Transverse colon (tissue), 4 donors: ENCODE measurements at regions not wholly inside any gene's neighbourhood (a gene's known extent, or its start where the extent isn't known, plus 50 kb on each side); places are given as distances from the start of the nearest gene placed in this dataset.

Experiments used
- POLR2AphosphoS5 ChIP-seq, 3 donors: sonication (generic); formaldehyde crosslinking; IDR thresholded peaks; one replicate each; pipeline ENCODE4 v1.6.1; 2016; ENCODE audit warnings: antibody characterized with exemption in 3 of 3
- TF ChIP-seq, protein P1 (sequence below), 5 experiments: fragments of 200-600 bp in 3 of 5; fragments of 450-650 bp in 2 of 5; sonication (generic) in 3 of 5; IDR thresholded peaks; 1 replicate in 2 of 5; 2 replicates in 3 of 5; pipeline ENCODE4 v1.5.1; 2016 to 2017; ENCODE audit warnings: antibody characterized with exemption in 5 of 5, inconsistent platforms in 3 of 5, mild to moderate bottlenecking in 2 of 5, moderate library complexity in 1 of 5

DNA sequence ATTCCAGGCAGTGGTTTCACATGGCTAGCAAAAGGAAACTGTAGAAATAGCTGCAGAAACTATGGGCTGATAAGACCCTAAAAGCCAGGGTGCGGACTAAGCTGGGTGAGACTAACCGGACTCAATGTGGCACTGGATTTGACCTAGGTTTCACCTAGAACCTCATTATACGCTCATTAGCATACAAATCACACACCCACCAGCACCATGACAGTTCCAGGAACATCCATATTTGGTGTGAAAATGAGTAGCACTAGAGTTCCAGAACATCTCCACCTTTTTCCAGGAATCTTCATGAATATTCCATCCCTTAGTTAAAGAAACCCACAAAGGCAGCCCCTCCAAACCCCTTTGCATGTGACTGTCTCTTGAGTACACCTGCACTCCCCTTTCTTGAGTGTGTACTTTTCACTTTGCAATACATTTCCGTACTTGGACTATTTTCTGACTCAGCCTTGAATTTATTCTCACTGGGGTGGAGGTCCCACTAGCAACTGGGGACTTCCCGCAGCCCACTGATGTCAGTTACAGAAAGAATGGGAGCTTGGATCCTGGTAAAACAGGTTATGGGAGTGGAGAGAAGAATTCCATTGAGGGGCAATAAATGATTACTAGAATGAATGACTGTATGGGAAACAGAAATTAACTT lies 58.0 kb upstream of the SPATA31C2 start:
- no peak for TF ChIP-seq POLR2AphosphoS5 (IDR thresholded peaks at IDR 0.05)
- TF ChIP-seq, protein P1, sequence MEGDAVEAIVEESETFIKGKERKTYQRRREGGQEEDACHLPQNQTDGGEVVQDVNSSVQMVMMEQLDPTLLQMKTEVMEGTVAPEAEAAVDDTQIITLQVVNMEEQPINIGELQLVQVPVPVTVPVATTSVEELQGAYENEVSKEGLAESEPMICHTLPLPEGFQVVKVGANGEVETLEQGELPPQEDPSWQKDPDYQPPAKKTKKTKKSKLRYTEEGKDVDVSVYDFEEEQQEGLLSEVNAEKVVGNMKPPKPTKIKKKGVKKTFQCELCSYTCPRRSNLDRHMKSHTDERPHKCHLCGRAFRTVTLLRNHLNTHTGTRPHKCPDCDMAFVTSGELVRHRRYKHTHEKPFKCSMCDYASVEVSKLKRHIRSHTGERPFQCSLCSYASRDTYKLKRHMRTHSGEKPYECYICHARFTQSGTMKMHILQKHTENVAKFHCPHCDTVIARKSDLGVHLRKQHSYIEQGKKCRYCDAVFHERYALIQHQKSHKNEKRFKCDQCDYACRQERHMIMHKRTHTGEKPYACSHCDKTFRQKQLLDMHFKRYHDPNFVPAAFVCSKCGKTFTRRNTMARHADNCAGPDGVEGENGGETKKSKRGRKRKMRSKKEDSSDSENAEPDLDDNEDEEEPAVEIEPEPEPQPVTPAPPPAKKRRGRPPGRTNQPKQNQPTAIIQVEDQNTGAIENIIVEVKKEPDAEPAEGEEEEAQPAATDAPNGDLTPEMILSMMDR (IDR thresholded peaks at IDR 0.05): no peak
